ENCODE measurements at regions not wholly inside any gene's neighbourhood (a gene's known extent, or its start where the extent isn't known, plus 50 kb on each side); places are given as distances from the start of the nearest gene placed in this dataset.
A peak's percentile ranks its signal among the peaks of the same experiment; 100 is the strongest.

GRCh38 chr11:95378111-95378510 is 147.1 kb upstream of the SESN3 start:
- Mint-ChIP-seq H3K36me3 (no peaks in the 10 kb centered on the region), H3K4me1 (peaks cover 0 to 9% (median 1%) of the 10 kb centered on the region in 4 donors), H3K9me3 (no peaks in the 10 kb centered on the region), H3K4me3 (peak overlapping the region in 1 of 4 donors; percentile 49), H3K27me3 (peaks cover 6% of the 10 kb centered on the region), H3K27ac (no peak overlapping the region)
- no peak overlapping the region for H3K27ac ChIP-seq (ENCODE audit: insufficient read depth, low read length, poor library complexity, severe bottlenecking)
- ATAC-seq (ENCODE audit: low read depth in 2 of 2) (no peak), DNase-seq (no peak)
- H3K36me3 ChIP-seq (ENCODE audit: control insufficient read depth, insufficient read depth, low read length): no peaks in the 10 kb centered on the region
- H3K27me3 ChIP-seq (ENCODE audit: control insufficient read depth, insufficient read depth, low read length): no peaks in the 10 kb centered on the region
- H3K4me3 ChIP-seq (ENCODE audit: low read depth, low read length): no peak overlapping the region
- H3K4me1 ChIP-seq (ENCODE audit: control insufficient read depth, insufficient read depth, low read length, poor library complexity, severe bottlenecking): no peaks in the 10 kb centered on the region
- H3K9me3 ChIP-seq (ENCODE audit: control insufficient read depth in 2 of 2, low read length in 2 of 2): no peaks in the 10 kb centered on the region

DNA sequence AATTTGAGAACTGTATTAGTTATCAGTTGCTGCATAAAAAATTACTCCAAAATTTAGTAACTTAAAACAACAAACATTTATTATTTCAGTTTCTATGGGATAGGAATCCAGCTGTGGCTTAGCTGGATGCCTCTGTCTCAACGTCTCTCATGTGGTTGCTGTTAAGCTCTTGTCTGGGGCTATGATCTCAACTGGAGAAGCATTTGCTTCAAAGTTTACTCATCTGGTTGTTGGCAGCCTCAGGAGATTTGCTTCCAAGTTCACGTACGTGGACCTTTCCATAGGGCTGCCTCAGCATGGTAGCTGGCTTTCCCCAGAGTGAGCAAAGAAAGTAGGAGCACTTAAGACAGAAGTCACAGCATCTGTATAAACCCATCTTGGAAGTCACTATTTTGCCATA is 144.9 kb upstream of the SESN3 start:
- H3K36me3 ChIP-seq (ENCODE audit: control insufficient read depth, insufficient read depth, low read length): no peaks in the 10 kb centered on the region
- no peak overlapping the region for H3K4me3 ChIP-seq (ENCODE audit: low read depth, low read length)
- no peaks in the 10 kb centered on the region for H3K36me3 Mint-ChIP-seq
- no peaks in the 10 kb centered on the region for H3K4me1 ChIP-seq (ENCODE audit: control insufficient read depth, insufficient read depth, low read length, poor library complexity, severe bottlenecking)
- peaks cover 6% of the 10 kb centered on the region for H3K27me3 Mint-ChIP-seq
- H3K4me3 Mint-ChIP-seq: no peak overlapping the region
- DNase-seq: no peak
- H3K9me3 Mint-ChIP-seq: no peaks in the 10 kb centered on the region
- H3K4me1 Mint-ChIP-seq: peaks cover 0 to 6% (median under 1%) of the 10 kb centered on the region in 4 donors
- no peaks in the 10 kb centered on the region for H3K27me3 ChIP-seq (ENCODE audit: control insufficient read depth, insufficient read depth, low read length)
- no peaks in the 10 kb centered on the region for H3K9me3 ChIP-seq (ENCODE audit: control insufficient read depth in 2 of 2, low read length in 2 of 2)
- ATAC-seq (ENCODE audit: low read depth in 2 of 2): no peak
- H3K27ac ChIP-seq (ENCODE audit: insufficient read depth, low read length, poor library complexity, severe bottlenecking): no peak overlapping the region
- no peak overlapping the region for H3K27ac Mint-ChIP-seq

DNA sequence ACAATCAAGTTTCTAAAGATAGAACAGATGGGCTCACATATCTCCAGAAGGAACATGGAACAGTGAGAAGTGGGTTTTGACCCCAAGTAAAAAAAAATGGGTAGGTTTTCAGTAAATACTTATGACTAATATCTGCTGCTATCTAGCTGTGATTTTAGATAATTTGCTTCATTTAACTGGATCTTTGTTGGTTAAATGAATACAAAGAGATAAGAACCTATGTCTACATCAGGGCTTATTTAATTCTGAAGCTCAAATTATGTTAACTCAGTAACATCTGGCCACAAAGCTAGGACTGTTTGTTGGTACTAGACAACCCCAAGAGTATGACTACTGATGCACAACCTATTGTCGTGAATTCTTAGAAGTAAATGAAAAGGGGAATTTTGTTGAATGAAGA is 144.4 kb upstream of the SESN3 start:
- no peak overlapping the region for H3K27ac Mint-ChIP-seq
- H3K9me3 Mint-ChIP-seq: no peaks in the 10 kb centered on the region
- H3K4me1 Mint-ChIP-seq: peaks cover 0 to 6% (median under 1%) of the 10 kb centered on the region in 4 donors
- ATAC-seq (ENCODE audit: low read depth in 2 of 2) (no peak), DNase-seq (no peak)
- H3K27me3 Mint-ChIP-seq: peaks cover 11% of the 10 kb centered on the region
- H3K4me3 Mint-ChIP-seq: no peak overlapping the region
- Histone ChIP-seq H3K9me3 (ENCODE audit: control insufficient read depth in 2 of 2, low read length in 2 of 2) (no peaks in the 10 kb centered on the region), H3K4me3 (ENCODE audit: low read depth, low read length) (no peak overlapping the region), H3K27ac (ENCODE audit: insufficient read depth, low read length, poor library complexity, severe bottlenecking) (no peak overlapping the region), H3K36me3 (ENCODE audit: control insufficient read depth, insufficient read depth, low read length) (no peaks in the 10 kb centered on the region), H3K4me1 (ENCODE audit: control insufficient read depth, insufficient read depth, low read length, poor library complexity, severe bottlenecking) (no peaks in the 10 kb centered on the region), H3K27me3 (ENCODE audit: control insufficient read depth, insufficient read depth, low read length) (no peaks in the 10 kb centered on the region)
- no peaks in the 10 kb centered on the region for H3K36me3 Mint-ChIP-seq

DNA sequence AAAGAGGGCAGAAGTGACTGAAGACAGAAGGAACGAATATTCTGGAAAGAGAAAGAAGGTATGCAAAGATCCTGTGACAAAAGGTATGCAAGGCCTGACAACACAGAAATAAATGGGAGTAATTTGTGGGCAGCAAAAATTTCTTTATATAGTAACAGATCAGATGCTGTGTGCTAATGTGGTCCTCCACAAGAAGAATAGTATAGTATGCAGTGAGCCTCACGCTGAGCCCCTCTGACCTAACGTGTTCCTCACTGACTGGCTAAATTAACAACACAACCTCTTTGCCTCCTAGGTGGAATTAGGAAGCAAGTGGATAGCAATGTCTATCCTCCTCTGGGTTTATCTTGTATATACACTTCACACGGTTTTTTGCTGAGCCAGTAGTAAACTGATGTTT is 143.1 kb upstream of the SESN3 start:
- ATAC-seq (ENCODE audit: low read depth in 2 of 2) (no peak), DNase-seq (no peak)
- Histone ChIP-seq H3K4me3 (ENCODE audit: low read depth, low read length) (no peak overlapping the region), H3K9me3 (ENCODE audit: control insufficient read depth in 2 of 2, low read length in 2 of 2) (no peaks in the 10 kb centered on the region), H3K27ac (ENCODE audit: insufficient read depth, low read length, poor library complexity, severe bottlenecking) (no peak overlapping the region), H3K4me1 (ENCODE audit: control insufficient read depth, insufficient read depth, low read length, poor library complexity, severe bottlenecking) (no peaks in the 10 kb centered on the region), H3K36me3 (ENCODE audit: control insufficient read depth, insufficient read depth, low read length) (no peaks in the 10 kb centered on the region), H3K27me3 (ENCODE audit: control insufficient read depth, insufficient read depth, low read length) (no peaks in the 10 kb centered on the region)
- H3K27ac Mint-ChIP-seq: no peak overlapping the region
- peaks cover 18% of the 10 kb centered on the region for H3K27me3 Mint-ChIP-seq
- H3K9me3 Mint-ChIP-seq: no peaks in the 10 kb centered on the region
- H3K4me3 Mint-ChIP-seq: no peak overlapping the region
- H3K4me1 Mint-ChIP-seq: peaks cover 0 to 6% (median under 1%) of the 10 kb centered on the region in 4 donors
- no peaks in the 10 kb centered on the region for H3K36me3 Mint-ChIP-seq

DNA sequence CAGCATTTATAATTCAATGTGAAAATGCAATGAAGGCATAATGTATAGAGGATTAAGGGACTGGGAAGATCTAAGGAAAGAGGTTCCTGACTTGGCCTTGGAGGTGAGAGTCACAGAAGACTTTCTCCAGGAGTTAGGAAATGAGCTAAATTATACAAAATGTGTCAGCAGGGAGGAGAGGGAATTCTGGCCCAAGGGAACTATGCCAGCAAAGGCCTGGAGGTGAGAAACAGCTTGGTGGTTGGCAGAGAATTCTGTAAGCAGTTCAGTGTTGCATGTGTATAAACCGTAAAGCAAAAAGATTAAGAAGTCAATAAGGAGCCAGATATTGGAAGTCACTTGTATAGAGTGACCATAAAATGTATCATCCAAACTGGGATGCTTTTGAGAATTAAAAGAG is 142.2 kb upstream of the SESN3 start:
- H3K36me3 ChIP-seq (ENCODE audit: control insufficient read depth, insufficient read depth, low read length): no peaks in the 10 kb centered on the region
- Mint-ChIP-seq H3K27ac (peak overlapping the region in 1 of 3 donors; percentile 46), H3K9me3 (peaks cover 0 to 2% (median 0%) of the 10 kb centered on the region in 7 donors), H3K4me3 (no peak overlapping the region), H3K4me1 (peaks cover 0 to 6% (median under 1%) of the 10 kb centered on the region in 4 donors), H3K36me3 (no peaks in the 10 kb centered on the region), H3K27me3 (peaks cover 18% of the 10 kb centered on the region)
- no peaks in the 10 kb centered on the region for H3K4me1 ChIP-seq (ENCODE audit: control insufficient read depth, insufficient read depth, low read length, poor library complexity, severe bottlenecking)
- no peak overlapping the region for H3K4me3 ChIP-seq (ENCODE audit: low read depth, low read length)
- no peaks in the 10 kb centered on the region for H3K27me3 ChIP-seq (ENCODE audit: control insufficient read depth, insufficient read depth, low read length)
- no peak overlapping the region for H3K27ac ChIP-seq (ENCODE audit: insufficient read depth, low read length, poor library complexity, severe bottlenecking)
- no peaks in the 10 kb centered on the region for H3K9me3 ChIP-seq (ENCODE audit: control insufficient read depth in 2 of 2, low read length in 2 of 2)
- DNase-seq: no peak
- no peak for ATAC-seq (ENCODE audit: low read depth in 2 of 2)

DNA sequence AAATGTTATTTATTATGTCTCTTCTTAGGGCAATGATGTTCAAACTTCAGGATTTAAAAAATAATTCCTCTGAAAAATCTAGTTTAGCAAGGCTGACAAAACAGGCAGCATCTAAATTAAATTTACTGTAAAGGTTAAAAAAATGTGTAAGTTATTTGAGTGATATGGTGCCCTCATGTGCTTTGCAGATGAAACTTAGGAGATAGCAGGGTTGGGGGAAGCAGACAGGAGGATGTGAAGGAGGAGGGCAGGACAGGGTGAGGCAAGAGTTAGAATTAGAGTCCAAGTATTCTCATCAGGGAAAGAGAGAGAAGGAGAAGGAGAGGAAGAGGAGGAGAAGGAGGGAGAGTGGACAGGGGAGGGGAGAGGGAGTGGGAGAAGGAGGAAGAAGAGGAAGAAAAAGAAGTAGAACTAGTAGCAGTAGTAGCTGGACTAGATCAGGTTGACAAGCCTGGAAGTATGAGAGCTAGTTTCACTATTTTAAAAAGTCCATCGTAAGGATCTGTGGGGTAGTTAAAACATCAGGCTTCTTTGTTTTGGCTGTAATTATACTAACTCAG is 141.2 kb upstream of the SESN3 start:
- Histone ChIP-seq H3K4me3 (ENCODE audit: low read depth, low read length) (no peak overlapping the region), H3K27me3 (ENCODE audit: control insufficient read depth, insufficient read depth, low read length) (no peaks in the 10 kb centered on the region), H3K27ac (ENCODE audit: insufficient read depth, low read length, poor library complexity, severe bottlenecking) (no peak overlapping the region), H3K4me1 (ENCODE audit: control insufficient read depth, insufficient read depth, low read length, poor library complexity, severe bottlenecking) (no peaks in the 10 kb centered on the region), H3K9me3 (ENCODE audit: control insufficient read depth in 2 of 2, low read length in 2 of 2) (no peaks in the 10 kb centered on the region), H3K36me3 (ENCODE audit: control insufficient read depth, insufficient read depth, low read length) (no peaks in the 10 kb centered on the region)
- no peak overlapping the region for H3K4me3 Mint-ChIP-seq
- H3K9me3 Mint-ChIP-seq: peaks cover 0 to 2% (median 0%) of the 10 kb centered on the region in 7 donors
- peaks cover 18% of the 10 kb centered on the region for H3K27me3 Mint-ChIP-seq
- H3K4me1 Mint-ChIP-seq: peaks cover 0 to 6% (median under 1%) of the 10 kb centered on the region in 4 donors
- peak in 1 of 3 donors; percentile 21 for DNase-seq
- no peak overlapping the region for H3K27ac Mint-ChIP-seq
- no peak for ATAC-seq (ENCODE audit: low read depth in 2 of 2)
- H3K36me3 Mint-ChIP-seq: no peaks in the 10 kb centered on the region

DNA sequence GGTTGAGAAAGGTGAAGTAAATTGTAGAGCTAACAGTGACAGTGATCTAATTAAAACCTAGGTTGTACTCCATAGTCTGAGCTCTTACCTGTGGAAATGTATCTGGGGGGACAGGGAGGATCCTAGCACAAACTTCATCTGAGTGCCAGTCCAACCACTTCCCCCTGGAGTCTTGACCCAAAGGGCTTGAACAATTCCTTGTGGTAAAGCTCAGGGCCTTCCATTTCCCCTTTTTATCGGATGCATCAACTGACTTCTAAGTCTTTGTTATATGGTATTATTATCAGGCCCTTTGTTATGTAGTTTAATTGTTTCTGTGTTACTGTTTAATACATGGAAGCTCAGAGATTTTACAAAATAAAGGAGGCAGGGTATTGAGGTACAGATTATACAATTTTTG is 140.2 kb upstream of the SESN3 start:
- no peak overlapping the region for H3K27ac Mint-ChIP-seq
- ATAC-seq (ENCODE audit: low read depth in 2 of 2): no peak
- no peak overlapping the region for H3K27ac ChIP-seq (ENCODE audit: insufficient read depth, low read length, poor library complexity, severe bottlenecking)

DNA sequence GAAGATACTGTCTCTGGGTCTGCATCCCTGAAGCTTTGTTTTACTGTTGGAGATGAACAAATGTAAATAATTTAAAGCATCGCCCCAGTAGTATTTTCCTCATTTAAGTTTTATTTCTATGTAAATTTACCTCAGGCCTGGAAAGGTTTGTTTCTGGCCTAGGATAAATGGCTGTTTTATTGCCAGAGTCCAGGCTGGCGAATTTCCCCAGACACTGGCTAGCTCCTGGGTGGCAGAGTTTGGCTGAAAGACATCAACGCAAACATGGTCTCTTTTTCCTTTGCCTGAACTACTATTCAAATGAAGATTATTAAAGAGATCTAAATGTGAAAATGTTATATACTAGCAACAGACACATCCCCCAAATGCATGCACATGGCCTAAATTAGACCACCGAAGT is 136.7 kb upstream of the SESN3 start:
- no peak overlapping the region for H3K27ac Mint-ChIP-seq
- Histone ChIP-seq H3K4me1 (ENCODE audit: control insufficient read depth, insufficient read depth, low read length, poor library complexity, severe bottlenecking) (no peaks in the 10 kb centered on the region), H3K9me3 (ENCODE audit: control insufficient read depth in 2 of 2, low read length in 2 of 2) (no peaks in the 10 kb centered on the region), H3K36me3 (ENCODE audit: control insufficient read depth, insufficient read depth, low read length) (no peaks in the 10 kb centered on the region), H3K27ac (ENCODE audit: insufficient read depth, low read length, poor library complexity, severe bottlenecking) (no peak overlapping the region), H3K27me3 (ENCODE audit: control insufficient read depth, insufficient read depth, low read length) (no peaks in the 10 kb centered on the region), H3K4me3 (ENCODE audit: low read depth, low read length) (no peak overlapping the region)
- H3K36me3 Mint-ChIP-seq: no peaks in the 10 kb centered on the region
- DNase-seq (no peak), ATAC-seq (ENCODE audit: low read depth in 2 of 2) (no peak)
- no peak overlapping the region for H3K4me3 Mint-ChIP-seq
- peaks cover 17% of the 10 kb centered on the region for H3K27me3 Mint-ChIP-seq
- H3K4me1 Mint-ChIP-seq: peaks cover 0 to 16% (median 8%) of the 10 kb centered on the region in 4 donors
- peaks cover 0 to 2% (median 0%) of the 10 kb centered on the region in 7 donors for H3K9me3 Mint-ChIP-seq

More for the DNA sequence above, 140.2 kb upstream of the SESN3 start:
- no peaks in the 10 kb centered on the region for H3K9me3 ChIP-seq (ENCODE audit: control insufficient read depth in 2 of 2, low read length in 2 of 2)
- H3K27me3 ChIP-seq (ENCODE audit: control insufficient read depth, insufficient read depth, low read length): no peaks in the 10 kb centered on the region
- DNase-seq: no peak
- Mint-ChIP-seq H3K36me3 (no peaks in the 10 kb centered on the region), H3K9me3 (peaks cover 0 to 2% (median 0%) of the 10 kb centered on the region in 7 donors), H3K4me3 (no peak overlapping the region), H3K27me3 (peaks cover 18% of the 10 kb centered on the region), H3K4me1 (peaks cover 0 to 6% (median under 1%) of the 10 kb centered on the region in 4 donors)
- no peaks in the 10 kb centered on the region for H3K36me3 ChIP-seq (ENCODE audit: control insufficient read depth, insufficient read depth, low read length)
- no peaks in the 10 kb centered on the region for H3K4me1 ChIP-seq (ENCODE audit: control insufficient read depth, insufficient read depth, low read length, poor library complexity, severe bottlenecking)
- H3K4me3 ChIP-seq (ENCODE audit: low read depth, low read length): no peak overlapping the region

All from CD4-positive, CD25-positive, alpha-beta regulatory T cell (primary cell).